OCI-LY7 (cell line): ENCODE measurements at regions not wholly inside any gene's neighbourhood (a gene's known extent, or its start where the extent isn't known, plus 50 kb on each side); places are given as distances from the start of the nearest gene placed in this dataset.

ENCODE experiments used
- BruUV-seq: library from RNA; stranded (reverse); fragments of 400-500 nt; replicated peaks from 2 replicates; lab custom pipeline; 2021; lab: Mats Ljungman, UMichigan
- CTCF ChIA-PET: fragments of 300-600 bp; sonication (Branson Sonifier 250); formaldehyde crosslinking; loops from one replicate; lab custom pipeline; 2022; ENCODE audit warnings: antibody characterized with exemption; ENCODE audit not compliant: unreplicated experiment; lab: Charles Lee
- POLR2A ChIA-PET: fragments of 300-600 bp; sonication (Branson Sonifier 250); formaldehyde crosslinking; loops from one replicate; lab custom pipeline; 2022; ENCODE audit warnings: antibody characterized with exemption; lab: Charles Lee
- DNase-seq: peaks from one replicate; pipeline ENCODE4 v3.0.0-alpha.2; 2015; ENCODE audit warnings: low spot score
- H2AFZ ChIP-seq: fragments of 200-600 bp; sonication (generic), shearing (Covaris generic); 2 replicates; pipeline ENCODE4 v1.6.1; 2014; ENCODE audit warnings: mild to moderate bottlenecking, antibody characterized with exemption, low read length, moderate library complexity
- H3K27ac ChIP-seq: fragments of 200-600 bp; sonication (generic); 2 replicates; pipeline ENCODE4 v1.5.1; 2014; ENCODE audit warnings: mixed run types, low read depth, mild to moderate bottlenecking, moderate library complexity, low read length, inconsistent platforms; ENCODE audit not compliant: poor library complexity, severe bottlenecking
- H3K36me3 ChIP-seq: fragments of 200-600 bp; sonication (generic); 2 replicates; pipeline ENCODE4 v1.6.1; 2014; ENCODE audit warnings: mild to moderate bottlenecking, antibody characterized with exemption, low read length, moderate library complexity, mixed read lengths; ENCODE audit not compliant: insufficient read depth
- H3K4me1 ChIP-seq: fragments of 200-600 bp; sonication (generic); 2 replicates; pipeline ENCODE4 v1.5.1; 2014; ENCODE audit warnings: mild to moderate bottlenecking, low read length; ENCODE audit not compliant: insufficient read depth, poor library complexity, severe bottlenecking
- H3K4me2 ChIP-seq: fragments of 200-600 bp; sonication (generic); 2 replicates; pipeline ENCODE4 v1.6.1; 2014; ENCODE audit warnings: mild to moderate bottlenecking, low read length
- H3K4me3 ChIP-seq: fragments of 200-600 bp; sonication (generic); 2 replicates; pipeline ENCODE4 v1.5.1; 2014; ENCODE audit warnings: mild to moderate bottlenecking, low read depth, low read length; ENCODE audit not compliant: poor library complexity, severe bottlenecking
- H3K79me2 ChIP-seq: fragments of 200-600 bp; sonication (generic); 2 replicates; pipeline ENCODE4 v1.6.1; 2016; ENCODE audit warnings: low read depth, mild to moderate bottlenecking, low read length, moderate library complexity, mixed read lengths; ENCODE audit not compliant: insufficient read depth
- H3K9me2 ChIP-seq: fragments of 200-600 bp; sonication (generic); 2 replicates; pipeline ENCODE4 v1.6.1; 2016; ENCODE audit warnings: mild to moderate bottlenecking, low read length, mixed read lengths; ENCODE audit not compliant: insufficient read depth
- H3K9me3 ChIP-seq: fragments of 200-600 bp; sonication (generic); 2 replicates; pipeline ENCODE4 v1.6.1; 2014; ENCODE audit warnings: mild to moderate bottlenecking, mixed run types, low read length, mixed read lengths
- H4K20me1 ChIP-seq: fragments of 200-600 bp; sonication (generic); 2 replicates; pipeline ENCODE4 v1.6.1; 2014; ENCODE audit warnings: mild to moderate bottlenecking, antibody characterized with exemption, low read length, moderate library complexity, mixed read lengths; ENCODE audit not compliant: insufficient read depth
- CTCF ChIP-seq: fragments of 200-600 bp; sonication (generic); conservative IDR thresholded peaks from 2 replicates; pipeline ENCODE4 v1.5.1; 2014; ENCODE audit warnings: mild to moderate bottlenecking, antibody characterized with exemption, low read length, moderate library complexity, mixed read lengths
- EZH2phosphoT487 ChIP-seq: fragments of 200-600 bp; sonication (generic); IDR thresholded peaks from 2 replicates; pipeline ENCODE4 v1.6.1; 2018; ENCODE audit warnings: low read depth, borderline replicate concordance, mild to moderate bottlenecking, mixed run types, antibody characterized with exemption, low read length, moderate library complexity, mixed read lengths
- intact Hi-C: fragments of 100-400 bp; cut with micrococcal nuclease; formaldehyde crosslinking; loops from one replicate; pipeline ENCODE4 v1.10.0; 2022; ENCODE audit not compliant: unreplicated experiment

- POLR2A ChIA-PET, result interaction anchor here (0.9 kb wide), 1 partner anchor 10 kb away, joined by 3 read pairs; no protein-coding TSS in a partner anchor
Measured at GRCh38 chr5:39577529-39577928, 152.7 kb upstream of the DAB2 start.

GRCh38 chr5:39570403-39571027 is 145.7 kb upstream of the DAB2 start:
- Histone ChIP-seq H3K27ac (no peak overlapping the region), H2AFZ (no peak overlapping the region), H3K4me3 (no peak overlapping the region), H3K4me2 (no peak overlapping the region), H3K4me1 (no peaks in the 10 kb centered on the region), H3K9me2 (no peaks in the 10 kb centered on the region), H3K9me3 (no peaks in the 10 kb centered on the region), H3K79me2 (no peaks in the 10 kb centered on the region), H4K20me1 (no peaks in the 10 kb centered on the region), H3K36me3 (no peaks in the 10 kb centered on the region)
- no TSS peak for BruUV-seq
- ChIA-PET CTCF (no interaction called here), POLR2A (no interaction called here)
- TF ChIP-seq CTCF, result peak; percentile 79
- no peak for TF ChIP-seq EZH2phosphoT487
- intact Hi-C loops, result loop anchor here (10.0 kb wide), 1 partner anchor 1304 kb away; no protein-coding TSS in a partner anchor
- peak; percentile 35 for DNase-seq

More at GRCh38 chr5:39577529-39577928, 152.7 kb upstream of the DAB2 start:
- Histone ChIP-seq H3K79me2 (no peaks in the 10 kb centered on the region), H3K4me3 (no peak overlapping the region), H3K4me1 (no peaks in the 10 kb centered on the region), H3K27ac (no peak overlapping the region), H4K20me1 (no peaks in the 10 kb centered on the region), H3K9me3 (no peaks in the 10 kb centered on the region), H2AFZ (no peak overlapping the region), H3K4me2 (no peak overlapping the region), H3K9me2 (no peaks in the 10 kb centered on the region), H3K36me3 (no peaks in the 10 kb centered on the region)
- intact Hi-C loops, result loop anchor here (5.0 to 10.0 kb wide), 2 partner anchors 1110 to 1297 kb away; no protein-coding TSS in a partner anchor
- BruUV-seq, result no TSS peak
- CTCF ChIA-PET, result no interaction called here
- TF ChIP-seq CTCF (no peak), EZH2phosphoT487 (no peak)
- no peak for DNase-seq

GRCh38 chr5:39569857-39570256 is 145.1 kb upstream of the DAB2 start:
- no peak overlapping the region for H3K4me2 ChIP-seq
- TF ChIP-seq CTCF (no peak), EZH2phosphoT487 (no peak)
- H3K79me2 ChIP-seq, result no peaks in the 10 kb centered on the region
- no peaks in the 10 kb centered on the region for H3K9me2 ChIP-seq
- ChIA-PET CTCF (no interaction called here), POLR2A (no interaction called here)
- H4K20me1 ChIP-seq, result no peaks in the 10 kb centered on the region
- H3K36me3 ChIP-seq, result no peaks in the 10 kb centered on the region
- H3K9me3 ChIP-seq, result no peaks in the 10 kb centered on the region
- no peak overlapping the region for H2AFZ ChIP-seq
- no peak overlapping the region for H3K27ac ChIP-seq
- DNase-seq, result no peak
- no TSS peak for BruUV-seq
- intact Hi-C loops, result loop anchor here (10.0 kb wide), 1 partner anchor 1305 kb away; no protein-coding TSS in a partner anchor
- no peak overlapping the region for H3K4me3 ChIP-seq
- no peaks in the 10 kb centered on the region for H3K4me1 ChIP-seq
